GM23248 (cell line): ENCODE measurements at regions not wholly inside any gene's neighbourhood (a gene's known extent, or its start where the extent isn't known, plus 50 kb on each side); places are given as distances from the start of the nearest gene placed in this dataset.

ENCODE experiments used
- DNase-seq: peaks from one replicate; pipeline ENCODE4 v3.0.0-alpha.2; 2015
- H2AFZ ChIP-seq: fragments of 200-600 bp; sonication (generic); 2 replicates; pipeline ENCODE4 v1.6.1; 2016; ENCODE audit warnings: antibody characterized with exemption
- H3F3A ChIP-seq: fragments of 200-600 bp; sonication (generic); 2 replicates; pipeline ENCODE4 v1.6.1; 2016; ENCODE audit warnings: mild to moderate bottlenecking, antibody characterized with exemption, mixed run types; ENCODE audit not compliant: insufficient read depth
- H3K27ac ChIP-seq: fragments of 200-600 bp; sonication (generic); 2 replicates; pipeline ENCODE4 v1.5.1; 2016; ENCODE audit warnings: mild to moderate bottlenecking
- H3K27me3 ChIP-seq: fragments of 200-600 bp; sonication (generic); replicated peaks from 2 replicates; pipeline ENCODE4 v1.6.1; 2016; ENCODE audit warnings: mild to moderate bottlenecking; ENCODE audit not compliant: insufficient read depth
- H3K36me3 ChIP-seq: fragments of 200-600 bp; sonication (generic); 2 replicates; pipeline ENCODE4 v1.6.1; 2016; ENCODE audit warnings: low read depth, mild to moderate bottlenecking
- H3K4me1 ChIP-seq: fragments of 200-600 bp; sonication (generic); 2 replicates; pipeline ENCODE4 v1.6.1; 2016; ENCODE audit warnings: mild to moderate bottlenecking; ENCODE audit not compliant: insufficient read depth
- H3K4me2 ChIP-seq: fragments of 200-600 bp; sonication (generic); one replicate; pipeline ENCODE4 v1.6.1; 2016; ENCODE audit warnings: mild to moderate bottlenecking; ENCODE audit not compliant: unreplicated experiment
- H3K4me3 ChIP-seq: fragments of 200-600 bp; sonication (generic); 2 replicates; pipeline ENCODE4 v1.5.1; 2016; ENCODE audit warnings: mild to moderate bottlenecking
- H3K79me2 ChIP-seq: fragments of 200-600 bp; sonication (generic); 2 replicates; pipeline ENCODE4 v1.6.1; 2016; ENCODE audit warnings: mild to moderate bottlenecking; ENCODE audit not compliant: insufficient read depth
- H3K9ac ChIP-seq: fragments of 200-600 bp; sonication (generic); 2 replicates; pipeline ENCODE4 v1.6.1; 2016; ENCODE audit warnings: mild to moderate bottlenecking
- H3K9me2 ChIP-seq: fragments of 200-600 bp; sonication (generic); 2 replicates; pipeline ENCODE4 v1.6.1; 2016; ENCODE audit warnings: mixed run types, mild to moderate bottlenecking, moderate library complexity; ENCODE audit not compliant: insufficient read depth
- H3K9me3 ChIP-seq: fragments of 200-600 bp; sonication (generic); one replicate; pipeline ENCODE4 v1.6.1; 2017; ENCODE audit warnings: low read depth
- H4K20me1 ChIP-seq: fragments of 200-600 bp; sonication (generic); 2 replicates; pipeline ENCODE4 v1.6.0; 2016; ENCODE audit not compliant: insufficient read depth
- EZH2 ChIP-seq: fragments of 200-600 bp; sonication (generic); IDR thresholded peaks from 2 replicates; pipeline ENCODE4 v1.6.1; 2018; ENCODE audit warnings: antibody characterized with exemption, mild to moderate bottlenecking; ENCODE audit not compliant: insufficient read depth, poor library complexity, severe bottlenecking
- EZH2phosphoT487 ChIP-seq: fragments of 200-600 bp; sonication (generic); IDR thresholded peaks from 2 replicates; pipeline ENCODE4 v1.6.1; 2018; ENCODE audit warnings: antibody characterized with exemption, moderate library complexity, mild to moderate bottlenecking, low read depth; ENCODE audit not compliant: insufficient read depth
- WGBS, 2 experiments: methylation state at CpG; one replicate each; pipeline ENCODE4 v1.1.6; 2015 to 2017; ENCODE audit warnings: low lambda C conversion rate in 2 of 2, low coverage in 1 of 2; ENCODE audit errors: missing lambda C conversion rate in 2 of 2; 5-methylcytosine and 5-hydroxymethylcytosine counted together
- in situ Hi-C: fragments of 300-500 bp; cut with MboI; formaldehyde crosslinking; loops from 2 replicates; pipeline ENCODE4 v1.15.0; 2020

- no peaks in the 10 kb centered on the region; the same call in 1 of the 2 replicates for H3K9me2 ChIP-seq
- no peaks in the 10 kb centered on the region for H3K27me3 ChIP-seq
- H3K9ac ChIP-seq, result peak overlapping the region; percentile 78
- H3K79me2 ChIP-seq, result peaks cover 88% of the 10 kb centered on the region
- H3K9me3 ChIP-seq, result no peaks in the 10 kb centered on the region
- peak overlapping the region; percentile 95 for H3K27ac ChIP-seq
- H3K36me3 ChIP-seq, result no peaks in the 10 kb centered on the region
- no peak for TF ChIP-seq EZH2phosphoT487
- TF ChIP-seq EZH2, result no peak
- in situ Hi-C loops, result no loop called here
- peaks cover 39% of the 10 kb centered on the region for H3F3A ChIP-seq
- peaks cover 3% of the 10 kb centered on the region; the same call in 1 of the 2 replicates for H4K20me1 ChIP-seq
- 0 to 7% methylated on average over 1 of the region's 1 CpG for WGBS, 2 experiments
- H2AFZ ChIP-seq, result peak overlapping the region; percentile 40; the same call in 1 of the 2 replicates
- DNase-seq, result peak; percentile 84
- H3K4me2 ChIP-seq, result peak overlapping the region; percentile 69
- H3K4me3 ChIP-seq, result peak overlapping the region; percentile 28; the same call in 1 of the 2 replicates
- H3K4me1 ChIP-seq, result peaks cover 76% of the 10 kb centered on the region
These were observed 84.7 kb downstream of the NDUFS5 start for GRCh38 chr1:39110882-39111281.

GRCh38 chr1:39113109-39113743 is 87.1 kb downstream of the NDUFS5 start:
- TF ChIP-seq EZH2phosphoT487 (no peak), EZH2 (no peak)
- Histone ChIP-seq H4K20me1 (peaks cover 9% of the 10 kb centered on the region; the same call in 1 of the 2 replicates), H3K4me2 (no peak overlapping the region), H3K4me3 (no peak overlapping the region), H3K9me3 (no peaks in the 10 kb centered on the region), H3K36me3 (no peaks in the 10 kb centered on the region), H3K9ac (no peak overlapping the region), H3K27ac (no peak overlapping the region), H2AFZ (no peak overlapping the region), H3K79me2 (peaks cover 88% of the 10 kb centered on the region), H3F3A (peaks cover 39% of the 10 kb centered on the region), H3K4me1 (peaks cover 73% of the 10 kb centered on the region), H3K27me3 (no peaks in the 10 kb centered on the region), H3K9me2 (no peaks in the 10 kb centered on the region; the same call in 1 of the 2 replicates)
- DNase-seq, result no peak
- in situ Hi-C loops, result no loop called here
- WGBS, 2 experiments, result 27 to 38% methylated on average over 2 of the region's 2 CpGs

DNA sequence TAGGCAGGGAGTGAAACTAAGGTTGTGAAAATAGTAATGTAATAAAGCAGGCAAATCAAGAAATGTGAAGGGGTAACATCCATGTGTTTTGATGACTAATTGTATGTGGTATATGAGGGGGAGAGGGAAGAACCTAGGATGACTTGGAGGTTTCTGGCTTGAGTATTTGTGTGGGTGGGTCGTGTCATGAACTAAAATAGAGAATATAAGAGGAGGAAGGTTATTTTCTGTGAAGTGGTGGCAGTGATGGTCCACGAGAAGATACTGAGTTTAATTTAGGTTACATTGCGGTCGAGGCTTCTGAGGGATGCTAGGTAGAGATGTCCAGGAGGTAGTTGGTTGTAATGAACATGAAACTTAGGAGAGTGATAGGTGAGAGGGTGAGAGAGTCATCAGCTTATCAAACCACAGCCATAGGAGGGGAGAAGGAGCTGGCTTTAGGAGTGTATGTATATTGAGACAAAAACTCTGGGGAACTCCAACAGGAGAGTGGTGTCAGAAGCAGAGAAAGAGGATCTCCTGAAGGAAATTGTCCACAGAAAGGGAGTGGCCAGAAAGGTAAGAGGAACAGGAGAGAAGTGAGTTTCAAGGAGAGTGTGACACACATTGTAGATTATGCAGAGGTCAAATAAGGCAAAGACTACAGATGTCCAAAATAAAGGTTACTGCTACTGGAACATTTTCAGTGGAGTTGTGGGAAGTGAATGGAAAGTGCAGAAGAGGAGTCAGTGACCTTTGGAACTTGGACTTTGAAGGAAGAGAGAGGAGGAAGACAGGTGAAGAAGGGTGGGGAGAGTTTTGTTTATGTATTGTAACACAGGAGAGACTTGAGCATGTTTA is 89.0 kb upstream of the MACF1 start:
- Histone ChIP-seq H3K36me3 (no peaks in the 10 kb centered on the region), H3K4me2 (peak overlapping the region; percentile 67), H3K4me1 (peaks cover 61% of the 10 kb centered on the region), H3K27me3 (no peaks in the 10 kb centered on the region), H4K20me1 (peaks cover 9% of the 10 kb centered on the region; the same call in 1 of the 2 replicates), H3K9me3 (no peaks in the 10 kb centered on the region), H3K27ac (peak overlapping the region; percentile 58), H3F3A (peaks cover 34% of the 10 kb centered on the region), H3K4me3 (peak overlapping the region; percentile 26; the same call in 1 of the 2 replicates), H3K9ac (peak overlapping the region; percentile 33), H3K9me2 (no peaks in the 10 kb centered on the region; the same call in 1 of the 2 replicates), H2AFZ (no peak overlapping the region), H3K79me2 (peaks cover 89% of the 10 kb centered on the region)
- TF ChIP-seq EZH2phosphoT487 (no peak), EZH2 (no peak)
- in situ Hi-C loops, result no loop called here
- DNase-seq, result peak; percentile 88
- WGBS, 2 experiments, result 59 to 60% methylated on average over 4 of the region's 4 CpGs

GRCh38 chr1:39116116-39116607 is 88.3 kb upstream of the MACF1 start:
- Histone ChIP-seq H3K79me2 (peaks cover 96% of the 10 kb centered on the region), H3K36me3 (no peaks in the 10 kb centered on the region), H4K20me1 (peaks cover 9% of the 10 kb centered on the region; the same call in 1 of the 2 replicates), H3K9me2 (no peaks in the 10 kb centered on the region; the same call in 1 of the 2 replicates), H3F3A (peaks cover 29% of the 10 kb centered on the region), H3K4me3 (no peak overlapping the region), H3K27ac (no peak overlapping the region), H3K27me3 (no peaks in the 10 kb centered on the region), H3K9ac (no peak overlapping the region), H3K4me1 (peaks cover 55% of the 10 kb centered on the region), H3K9me3 (no peaks in the 10 kb centered on the region), H3K4me2 (no peak overlapping the region), H2AFZ (no peak overlapping the region)
- TF ChIP-seq EZH2phosphoT487 (no peak), EZH2 (no peak)
- in situ Hi-C loops, result no loop called here
- 90 to 97% methylated on average over 3 of the region's 3 CpGs for WGBS, 2 experiments
- DNase-seq, result no peak
